ENCODE measurements at regions not wholly inside any gene's neighbourhood (a gene's known extent, or its start where the extent isn't known, plus 50 kb on each side); places are given as distances from the start of the nearest gene placed in this dataset.

GRCh38 chr12:27873010-27873409, 93.0 kb upstream of the MANSC4 start:
- WGBS = 93% methylated on average over 6 of the region's 6 CpGs
- Histone ChIP-seq H3K9me3 (ENCODE audit: control insufficient read depth in 4 of 4, low read length in 3 of 4) (no peaks in the 10 kb centered on the region), H3K27ac (ENCODE audit: low read depth in 1 of 2, low read length in 2 of 2) (no peak overlapping the region), H3K27me3 (ENCODE audit: control insufficient read depth in 4 of 4, insufficient read depth in 4 of 4, low read length in 3 of 4) (no peaks in the 10 kb centered on the region), H3K4me3 (ENCODE audit: low read depth in 1 of 3, low read length in 3 of 3) (no peak overlapping the region), H3K4me1 (ENCODE audit: control insufficient read depth in 4 of 4, insufficient read depth in 4 of 4, low read length in 3 of 4) (no peaks in the 10 kb centered on the region), H3K36me3 (ENCODE audit: control insufficient read depth in 4 of 4, insufficient read depth in 3 of 4, low read depth in 1 of 4, low read length in 3 of 4) (no peaks in the 10 kb centered on the region), H3K9ac (ENCODE audit: low read depth in 1 of 2, low read length in 2 of 2) (no peak overlapping the region)
- no peak for DNase-seq (ENCODE audit: low spot score)
- no peak for TF ChIP-seq CTCF (IDR thresholded peaks at IDR 0.05; ENCODE audit: low read depth, low read length, missing input control)
- no peak for TF ChIP-seq RAD21 (IDR thresholded peaks at IDR 0.05)
- TF ChIP-seq TAF1 (conservative IDR thresholded peaks at IDR 0.05) = no peak
- no peak for TF ChIP-seq YY1 (IDR thresholded peaks at IDR 0.05)
- no peak for TF ChIP-seq FOXA1 (IDR thresholded peaks at IDR 0.05)
- no peak for TF ChIP-seq ATF3 (IDR thresholded peaks at IDR 0.05)

- Histone ChIP-seq H3K4me3 (ENCODE audit: low read depth in 1 of 3, low read length in 3 of 3) (no peak overlapping the region), H3K27ac (ENCODE audit: low read depth in 1 of 2, low read length in 2 of 2) (no peak overlapping the region), H3K9ac (ENCODE audit: low read depth in 1 of 2, low read length in 2 of 2) (no peak overlapping the region), H3K36me3 (ENCODE audit: control insufficient read depth in 4 of 4, insufficient read depth in 3 of 4, low read depth in 1 of 4, low read length in 3 of 4) (no peaks in the 10 kb centered on the region), H3K9me3 (ENCODE audit: control insufficient read depth in 4 of 4, low read length in 3 of 4) (no peaks in the 10 kb centered on the region), H3K4me1 (ENCODE audit: control insufficient read depth in 4 of 4, insufficient read depth in 4 of 4, low read length in 3 of 4) (no peaks in the 10 kb centered on the region), H3K27me3 (ENCODE audit: control insufficient read depth in 4 of 4, insufficient read depth in 4 of 4, low read length in 3 of 4) (no peaks in the 10 kb centered on the region)
- TF ChIP-seq FOXA1 (IDR thresholded peaks at IDR 0.05) = no peak
- no peak for TF ChIP-seq JUND (IDR thresholded peaks at IDR 0.05)
- TF ChIP-seq YY1 (IDR thresholded peaks at IDR 0.05) = no peak
- TF ChIP-seq HNF4G (IDR thresholded peaks at IDR 0.05) = no peak
- no peak for TF ChIP-seq RXRA (IDR thresholded peaks at IDR 0.05)
- TF ChIP-seq RAD21 (IDR thresholded peaks at IDR 0.05) = no peak
- no peak for TF ChIP-seq ZBTB33 (IDR thresholded peaks at IDR 0.05)
- no peak for TF ChIP-seq MAX (IDR thresholded peaks at IDR 0.05)
- no peak for TF ChIP-seq FOXA2 (IDR thresholded peaks at IDR 0.05)
- no peak for TF ChIP-seq ATF3 (IDR thresholded peaks at IDR 0.05)
- no peak for TF ChIP-seq NR2F2 (IDR thresholded peaks at IDR 0.05)
- 81% methylated on average over 3 of the region's 3 CpGs for WGBS
- DNase-seq (ENCODE audit: low spot score) = no peak
These were observed 91.9 kb upstream of the MANSC4 start for GRCh38 chr12:27871946-27872345.

- no peaks in the 10 kb centered on the region for H3K27me3 ChIP-seq (ENCODE audit: control insufficient read depth in 4 of 4, insufficient read depth in 4 of 4, low read length in 3 of 4)
- no peaks in the 10 kb centered on the region for H3K4me1 ChIP-seq (ENCODE audit: control insufficient read depth in 4 of 4, insufficient read depth in 4 of 4, low read length in 3 of 4)
- DNase-seq (ENCODE audit: low spot score) = no peak
- H3K36me3 ChIP-seq (ENCODE audit: control insufficient read depth in 4 of 4, insufficient read depth in 3 of 4, low read depth in 1 of 4, low read length in 3 of 4) = no peaks in the 10 kb centered on the region
- no peak overlapping the region for H3K4me3 ChIP-seq (ENCODE audit: low read depth in 1 of 3, low read length in 3 of 3)
- TF ChIP-seq GABPA (IDR thresholded peaks at IDR 0.05 in 1 of 2, conservative IDR thresholded peaks at IDR 0.05 in 1 of 2) (no peak), EGR1 (IDR thresholded peaks at IDR 0.05; ENCODE audit: low read depth in 2 of 2) (no peak), ATF3 (IDR thresholded peaks at IDR 0.05) (no peak)
- no peak overlapping the region for H3K27ac ChIP-seq (ENCODE audit: low read depth in 1 of 2, low read length in 2 of 2)
- H3K9me3 ChIP-seq (ENCODE audit: control insufficient read depth in 4 of 4, low read length in 3 of 4) = no peaks in the 10 kb centered on the region
- 86% methylated on average over 4 of the region's 4 CpGs for WGBS
- H3K9ac ChIP-seq (ENCODE audit: low read depth in 1 of 2, low read length in 2 of 2) = no peak overlapping the region
These were observed 90.9 kb upstream of the MANSC4 start for GRCh38 chr12:27870939-27871338.

Measured in liver (tissue), 8 donors.